ENCODE measurements at regions not wholly inside any gene's neighbourhood (a gene's known extent, or its start where the extent isn't known, plus 50 kb on each side); places are given as distances from the start of the nearest gene placed in this dataset.

DNA sequence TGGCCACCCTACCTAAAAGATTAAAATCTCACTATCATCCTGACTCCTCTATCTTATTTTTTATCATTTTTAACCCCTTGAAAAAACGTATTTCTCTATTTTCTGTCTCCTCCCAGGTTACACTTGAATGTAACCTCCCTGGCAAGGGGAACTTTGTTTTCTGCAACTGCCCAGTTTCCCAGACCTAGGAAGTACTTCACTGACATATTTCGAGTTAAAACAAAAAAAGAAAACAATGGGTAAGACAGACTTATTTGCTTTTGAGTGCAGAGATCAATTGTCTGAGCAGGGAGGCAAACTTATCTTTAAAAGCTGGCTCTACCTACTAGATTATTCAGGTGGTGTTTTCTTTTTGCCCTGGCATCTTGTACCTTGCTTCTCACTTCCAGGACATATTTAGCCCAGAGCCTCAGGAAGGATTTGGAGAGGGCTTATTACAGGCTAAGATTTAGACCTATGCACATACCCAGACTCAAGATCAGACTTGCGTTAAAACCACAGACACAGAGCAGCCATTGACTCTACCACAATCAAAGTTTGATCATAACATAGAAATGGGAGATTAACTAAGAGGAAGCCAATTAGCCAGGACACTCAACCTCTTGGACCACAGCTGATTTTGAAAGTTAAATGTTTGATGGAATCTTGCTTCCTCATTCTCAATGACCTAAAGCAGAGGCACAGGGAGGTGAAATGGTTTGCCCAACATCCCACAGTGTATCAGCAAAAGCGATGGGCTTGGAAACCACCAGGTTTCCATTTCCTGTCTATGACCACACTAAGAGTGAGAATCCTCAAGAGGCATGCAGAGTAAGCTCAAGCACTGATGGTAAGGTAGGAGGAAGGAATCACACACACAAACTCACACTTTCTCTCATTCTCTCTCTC is 169.5 kb upstream of the THBS1 start:
- H3K9me2 ChIP-seq: no peaks in the 10 kb centered on the region
- 71% methylated on average over 4 of the region's 4 CpGs for WGBS (ENCODE audit: low lambda C conversion rate)
- no peaks in the 10 kb centered on the region for H3K27me3 ChIP-seq (ENCODE audit: insufficient read depth)
- no peaks in the 10 kb centered on the region for H4K20me1 ChIP-seq (ENCODE audit: insufficient read depth)
- no peak overlapping the region for H3K4me3 ChIP-seq (ENCODE audit: low read depth in 2 of 2, low read length in 1 of 2)
- H3F3A ChIP-seq (replicated peaks; ENCODE audit: insufficient read depth): no peaks in the 10 kb centered on the region
- ChIA-PET POLR2A (no interaction called here), CTCF (no interaction called here)
- no peak overlapping the region for H3K4me2 ChIP-seq
- H3K79me2 ChIP-seq (ENCODE audit: insufficient read depth): no peaks in the 10 kb centered on the region
- H3K4me1 ChIP-seq (ENCODE audit: control insufficient read depth in 1 of 2, insufficient read depth in 2 of 2, low read depth in 1 of 2, low read length in 1 of 2): no peaks in the 10 kb centered on the region
- H3K9me3 ChIP-seq: no peaks in the 10 kb centered on the region
- no peaks in the 10 kb centered on the region for H3K36me3 ChIP-seq (replicated peaks in 1 of 2; ENCODE audit: control insufficient read depth in 1 of 2, insufficient read depth in 2 of 2, low read length in 1 of 2)
- DNase-seq: no peak
- H2AFZ ChIP-seq (ENCODE audit: low read depth): no peak overlapping the region
- no peak overlapping the region for H3K9ac ChIP-seq
- TF ChIP-seq, protein P1, sequence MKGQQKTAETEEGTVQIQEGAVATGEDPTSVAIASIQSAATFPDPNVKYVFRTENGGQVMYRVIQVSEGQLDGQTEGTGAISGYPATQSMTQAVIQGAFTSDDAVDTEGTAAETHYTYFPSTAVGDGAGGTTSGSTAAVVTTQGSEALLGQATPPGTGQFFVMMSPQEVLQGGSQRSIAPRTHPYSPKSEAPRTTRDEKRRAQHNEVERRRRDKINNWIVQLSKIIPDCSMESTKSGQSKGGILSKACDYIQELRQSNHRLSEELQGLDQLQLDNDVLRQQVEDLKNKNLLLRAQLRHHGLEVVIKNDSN (IDR thresholded peaks at IDR 0.05; ENCODE audit: borderline replicate concordance, low read depth): no peak
- TF ChIP-seq SMC3 (IDR thresholded peaks at IDR 0.05; ENCODE audit: low read depth, low read length) (no peak), CTCF (IDR thresholded peaks at IDR 0.05) (no peak), CHD2 (IDR thresholded peaks at IDR 0.05; ENCODE audit: low read length, partially characterized antibody) (no peak), POLR2AphosphoS5 (IDR thresholded peaks at IDR 0.05; ENCODE audit: low read depth, low read length) (no peak), ELF1 (IDR thresholded peaks at IDR 0.05) (no peak), PBX3 (IDR thresholded peaks at IDR 0.05) (no peak), REST (IDR thresholded peaks at IDR 0.05; ENCODE audit: low read depth, low read length) (no peak), JUND (IDR thresholded peaks at IDR 0.05) (no peak), SIN3A (IDR thresholded peaks at IDR 0.05; ENCODE audit: borderline replicate concordance, low read depth, low read length) (no peak), GATA2 (CRISPR knock-in tag; IDR thresholded peaks at IDR 0.05) (no peak), RFX5 (IDR thresholded peaks at IDR 0.05; ENCODE audit: low read length) (no peak)
- H3K27ac ChIP-seq (ENCODE audit: low read depth in 2 of 2, low read length in 1 of 2): no peak overlapping the region

Measured in SK-N-SH (cell line).